Nephron progenitor cell (in vitro differentiated cells): ENCODE measurements at regions not wholly inside any gene's neighbourhood (a gene's known extent, or its start where the extent isn't known, plus 50 kb on each side); places are given as distances from the start of the nearest gene placed in this dataset.

Source experiments
- DNase-seq: peaks from one replicate; pipeline ENCODE4 v3.0.0; 2021
- H3K27ac Mint-ChIP-seq: 2 replicates; pipeline ENCODE4 v1.8.0; 2021; ENCODE audit warnings: mild to moderate bottlenecking, moderate library complexity, mixed read lengths
- H3K27me3 Mint-ChIP-seq: 2 replicates; pipeline ENCODE4 v1.8.0; 2021; ENCODE audit warnings: mild to moderate bottlenecking, low read depth, mixed read lengths; ENCODE audit not compliant: poor library complexity
- H3K36me3 Mint-ChIP-seq: 2 replicates; pipeline ENCODE4 v1.8.0; 2021; ENCODE audit warnings: low read depth, mixed read lengths
- H3K4me1 Mint-ChIP-seq: 2 replicates; pipeline ENCODE4 v1.8.0; 2021; ENCODE audit warnings: mixed read lengths
- H3K4me3 Mint-ChIP-seq: 2 replicates; pipeline ENCODE4 v1.8.0; 2021; ENCODE audit warnings: mild to moderate bottlenecking, moderate library complexity, mixed read lengths
- H3K9me3 Mint-ChIP-seq: 2 replicates; pipeline ENCODE4 v1.8.0; 2021; ENCODE audit warnings: mild to moderate bottlenecking, moderate library complexity, mixed read lengths
- TF ChIP-seq, protein P1 (sequence below): fragments of 200-600 bp; sonication (generic); IDR thresholded peaks from 2 replicates; pipeline ENCODE4 v1.5.0; 2021; ENCODE audit warnings: antibody characterized with exemption

DNA sequence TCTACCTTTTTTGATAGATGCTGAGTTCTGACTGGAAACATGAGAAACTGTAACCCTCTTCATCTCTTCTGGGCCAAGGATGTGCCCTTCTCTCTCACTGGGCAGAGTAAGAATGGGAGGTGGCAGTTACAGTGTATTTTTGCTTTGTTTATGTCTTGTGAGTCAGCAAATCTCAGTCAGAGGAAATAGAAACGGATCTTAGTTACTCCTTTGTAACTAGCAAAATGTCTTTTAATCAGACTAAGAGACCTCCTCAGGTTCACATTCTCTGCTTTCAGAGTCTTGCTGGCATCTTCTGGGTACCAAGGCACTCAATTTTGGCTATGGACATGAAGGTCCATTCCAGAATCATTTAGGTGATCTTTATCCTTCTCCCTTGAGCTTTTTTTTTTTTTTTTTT lies 70.9 kb downstream of the HHEX start:
- peaks cover 3% of the 10 kb centered on the region for H3K27me3 Mint-ChIP-seq
- H3K9me3 Mint-ChIP-seq, result no peaks in the 10 kb centered on the region
- no peak overlapping the region for H3K27ac Mint-ChIP-seq
- H3K4me3 Mint-ChIP-seq, result no peak overlapping the region
- TF ChIP-seq, protein P1, sequence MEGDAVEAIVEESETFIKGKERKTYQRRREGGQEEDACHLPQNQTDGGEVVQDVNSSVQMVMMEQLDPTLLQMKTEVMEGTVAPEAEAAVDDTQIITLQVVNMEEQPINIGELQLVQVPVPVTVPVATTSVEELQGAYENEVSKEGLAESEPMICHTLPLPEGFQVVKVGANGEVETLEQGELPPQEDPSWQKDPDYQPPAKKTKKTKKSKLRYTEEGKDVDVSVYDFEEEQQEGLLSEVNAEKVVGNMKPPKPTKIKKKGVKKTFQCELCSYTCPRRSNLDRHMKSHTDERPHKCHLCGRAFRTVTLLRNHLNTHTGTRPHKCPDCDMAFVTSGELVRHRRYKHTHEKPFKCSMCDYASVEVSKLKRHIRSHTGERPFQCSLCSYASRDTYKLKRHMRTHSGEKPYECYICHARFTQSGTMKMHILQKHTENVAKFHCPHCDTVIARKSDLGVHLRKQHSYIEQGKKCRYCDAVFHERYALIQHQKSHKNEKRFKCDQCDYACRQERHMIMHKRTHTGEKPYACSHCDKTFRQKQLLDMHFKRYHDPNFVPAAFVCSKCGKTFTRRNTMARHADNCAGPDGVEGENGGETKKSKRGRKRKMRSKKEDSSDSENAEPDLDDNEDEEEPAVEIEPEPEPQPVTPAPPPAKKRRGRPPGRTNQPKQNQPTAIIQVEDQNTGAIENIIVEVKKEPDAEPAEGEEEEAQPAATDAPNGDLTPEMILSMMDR, result no peak
- no peak for DNase-seq
- H3K36me3 Mint-ChIP-seq, result no peaks in the 10 kb centered on the region
- H3K4me1 Mint-ChIP-seq, result peaks cover 26% of the 10 kb centered on the region

DNA sequence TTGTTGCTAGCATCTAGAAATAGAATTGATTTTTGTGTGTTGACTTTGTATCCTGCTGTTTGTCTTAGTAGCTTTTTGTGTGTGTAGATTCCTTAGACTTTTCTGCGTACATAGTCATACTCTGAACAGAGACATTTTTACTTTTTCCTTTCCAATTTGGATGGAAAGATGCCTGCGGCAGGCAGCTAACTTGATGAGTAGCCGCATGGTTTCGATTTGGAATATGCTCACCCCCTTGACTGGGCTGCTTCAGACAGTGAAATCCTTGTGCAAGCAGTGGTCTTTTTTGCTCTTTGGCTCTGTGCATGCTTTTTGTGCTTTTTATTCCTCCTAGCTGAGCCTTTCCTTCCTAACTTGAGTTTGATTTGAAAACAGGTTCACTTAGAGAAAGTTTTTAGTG lies 71.8 kb downstream of the HHEX start:
- no peaks in the 10 kb centered on the region for H3K36me3 Mint-ChIP-seq
- H3K4me1 Mint-ChIP-seq, result peaks cover 16% of the 10 kb centered on the region
- H3K9me3 Mint-ChIP-seq, result no peaks in the 10 kb centered on the region
- no peak for DNase-seq
- TF ChIP-seq, protein P1, result no peak
- no peak overlapping the region for H3K4me3 Mint-ChIP-seq
- H3K27me3 Mint-ChIP-seq, result peaks cover 3% of the 10 kb centered on the region
- no peak overlapping the region for H3K27ac Mint-ChIP-seq

DNA sequence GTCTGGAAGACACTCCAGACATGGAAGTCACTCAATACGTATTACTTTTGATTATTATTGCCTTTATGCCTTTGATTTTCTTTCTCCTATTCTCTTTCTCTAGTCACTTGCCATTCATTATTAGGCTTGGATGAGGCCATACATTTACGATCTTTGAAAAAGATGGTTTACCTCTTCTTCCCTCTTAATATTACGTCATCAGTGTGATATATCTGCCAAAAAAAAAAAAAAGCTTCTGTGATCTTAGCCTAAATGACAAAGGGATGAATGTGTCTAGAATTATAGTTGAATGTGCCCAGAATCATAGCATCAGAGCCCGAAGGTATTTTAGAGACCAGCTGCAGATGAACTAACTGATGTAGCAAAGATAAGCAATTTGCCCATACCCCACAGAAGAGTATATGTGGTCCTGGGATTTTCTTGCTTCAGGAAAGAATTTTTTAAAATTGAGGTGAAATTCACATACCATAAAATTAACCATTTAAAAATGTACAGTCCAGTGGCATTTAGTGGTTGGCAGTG lies 73.9 kb downstream of the HHEX start:
- no peak overlapping the region for H3K27ac Mint-ChIP-seq
- TF ChIP-seq, protein P1, result no peak
- no peak for DNase-seq

DNA sequence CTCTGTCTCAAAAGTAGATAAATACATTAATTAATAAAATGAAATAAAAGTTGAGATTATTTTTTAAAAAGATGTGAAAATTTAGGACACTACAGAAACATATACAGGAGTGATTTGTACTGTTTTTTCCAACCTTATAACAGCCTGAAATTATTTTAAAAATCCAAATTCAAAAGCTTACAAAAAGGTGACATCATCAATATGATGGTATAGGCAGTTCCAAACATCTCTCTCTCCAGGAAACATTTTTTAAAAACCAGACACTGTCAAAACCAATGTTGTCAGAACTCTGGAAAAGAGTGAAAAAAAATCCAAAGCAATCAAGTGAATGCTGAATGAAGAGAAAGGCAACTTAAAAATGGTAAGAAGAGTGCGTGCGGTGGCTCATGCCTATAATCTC lies 76.7 kb downstream of the HHEX start:
- DNase-seq, result no peak
- peaks cover 11% of the 10 kb centered on the region for H3K27me3 Mint-ChIP-seq
- peaks cover 24% of the 10 kb centered on the region for H3K9me3 Mint-ChIP-seq
- no peaks in the 10 kb centered on the region for H3K4me1 Mint-ChIP-seq
- TF ChIP-seq, protein P1, result no peak
- H3K27ac Mint-ChIP-seq, result no peak overlapping the region
- no peak overlapping the region for H3K4me3 Mint-ChIP-seq
- H3K36me3 Mint-ChIP-seq, result peaks cover 6% of the 10 kb centered on the region

More for the DNA sequence above, 73.9 kb downstream of the HHEX start:
- no peak overlapping the region for H3K4me3 Mint-ChIP-seq
- H3K4me1 Mint-ChIP-seq, result no peaks in the 10 kb centered on the region
- H3K36me3 Mint-ChIP-seq, result peaks cover 6% of the 10 kb centered on the region
- peaks cover 11% of the 10 kb centered on the region for H3K27me3 Mint-ChIP-seq
- H3K9me3 Mint-ChIP-seq, result peaks cover 17% of the 10 kb centered on the region

DNA sequence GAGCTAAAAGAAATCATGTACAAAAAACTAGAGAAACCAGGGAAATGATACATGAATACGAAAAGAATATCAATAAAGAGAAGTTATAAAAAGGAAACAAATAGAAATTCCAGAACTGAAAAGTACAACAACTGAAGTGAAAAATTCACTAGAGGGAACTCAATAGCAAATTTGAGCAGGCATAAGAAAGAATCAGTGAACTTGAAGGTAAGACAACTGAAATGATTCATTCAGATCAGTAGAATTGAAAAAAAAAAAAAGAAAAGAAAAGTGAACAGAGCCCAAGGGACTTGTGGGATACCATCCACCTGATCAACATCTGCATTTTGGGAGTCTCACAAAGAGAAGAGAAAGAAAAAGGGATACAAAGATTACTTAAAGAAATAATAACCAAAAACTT lies 78.3 kb downstream of the HHEX start:
- peaks cover 15% of the 10 kb centered on the region for H3K27me3 Mint-ChIP-seq
- TF ChIP-seq, protein P1, result no peak
- peaks cover 6% of the 10 kb centered on the region for H3K36me3 Mint-ChIP-seq
- no peak overlapping the region for H3K27ac Mint-ChIP-seq
- no peaks in the 10 kb centered on the region for H3K4me1 Mint-ChIP-seq
- no peak overlapping the region for H3K4me3 Mint-ChIP-seq
- peaks cover 24% of the 10 kb centered on the region for H3K9me3 Mint-ChIP-seq
- DNase-seq, result no peak

DNA sequence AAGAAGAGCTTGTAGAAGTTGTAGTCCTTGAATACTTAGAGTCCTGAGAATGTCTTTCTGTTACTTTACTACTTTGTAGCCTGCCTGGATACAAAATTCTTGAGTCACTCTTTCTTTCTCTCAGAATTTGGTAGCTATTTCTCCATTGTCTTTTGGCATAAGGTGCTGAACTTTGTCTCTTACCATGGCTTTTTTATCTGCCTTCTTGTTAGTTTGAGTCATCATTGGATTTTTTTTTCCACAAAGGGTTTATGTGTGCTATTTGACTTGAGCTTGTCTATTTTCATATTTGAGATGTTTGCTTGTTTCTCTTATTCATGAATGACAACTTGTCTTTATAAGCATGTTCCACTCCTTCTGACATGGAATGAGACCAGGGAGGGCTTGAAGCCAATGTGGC lies 74.5 kb upstream of the EXOC6 start:
- Mint-ChIP-seq H3K4me1 (no peaks in the 10 kb centered on the region), H3K4me3 (no peak overlapping the region), H3K27me3 (peaks cover 11% of the 10 kb centered on the region), H3K36me3 (no peaks in the 10 kb centered on the region), H3K27ac (no peak overlapping the region), H3K9me3 (peaks cover 6% of the 10 kb centered on the region)
- DNase-seq, result no peak
- TF ChIP-seq, protein P1, result no peak
